A673 (cell line): ENCODE measurements at regions not wholly inside any gene's neighbourhood (a gene's known extent, or its start where the extent isn't known, plus 50 kb on each side); places are given as distances from the start of the nearest gene placed in this dataset.

Source experiments
- BruUV-seq: library from RNA; stranded (reverse); fragments of 400-500 nt; replicated peaks from 2 replicates; lab custom pipeline; 2021; lab: Mats Ljungman, UMichigan
- CTCF ChIA-PET: fragments of 300-600 bp; sonication (Branson Sonifier 250); formaldehyde crosslinking; loops from one replicate; lab custom pipeline; 2022; ENCODE audit warnings: antibody characterized with exemption; lab: Charles Lee
- POLR2A ChIA-PET: fragments of 300-600 bp; sonication (Branson Sonifier 250); formaldehyde crosslinking; loops from one replicate; lab custom pipeline; 2022; ENCODE audit warnings: antibody characterized with exemption; ENCODE audit not compliant: low non-redundant PET; lab: Charles Lee
- DNase-seq: peaks from one replicate; pipeline ENCODE4 v3.0.0-alpha.2; 2015; ENCODE audit warnings: low spot score
- H3K27ac ChIP-seq: fragments of 200-600 bp; sonication (generic); 2 replicates; pipeline ENCODE4 v1.5.1; 2016; ENCODE audit warnings: mixed run types, low read depth, mild to moderate bottlenecking, mixed read lengths, antibody characterized with exemption, low read length; ENCODE audit not compliant: poor library complexity, severe bottlenecking
- H3K27me3 ChIP-seq: fragments of 200-600 bp; sonication (generic); replicated peaks from 2 replicates; pipeline ENCODE4 v1.6.1; 2017; ENCODE audit warnings: mixed run types, low read depth, mild to moderate bottlenecking, mixed read lengths, antibody characterized with exemption, low read length; ENCODE audit not compliant: insufficient read depth, poor library complexity
- H3K36me3 ChIP-seq: fragments of 200-600 bp; sonication (generic); 2 replicates; pipeline ENCODE4 v1.6.1; 2016; ENCODE audit warnings: mixed run types, mild to moderate bottlenecking, mixed read lengths, antibody characterized with exemption, low read length; ENCODE audit not compliant: insufficient read depth, poor library complexity, severe bottlenecking
- H3K4me1 ChIP-seq: fragments of 200-600 bp; sonication (generic); 2 replicates; pipeline ENCODE4 v1.6.1; 2017; ENCODE audit warnings: mixed run types, mild to moderate bottlenecking, mixed read lengths, antibody characterized with exemption, low read length; ENCODE audit not compliant: insufficient read depth, poor library complexity, severe bottlenecking
- H3K4me3 ChIP-seq: fragments of 200-600 bp; sonication (generic); 2 replicates; pipeline ENCODE4 v1.5.1; 2016; ENCODE audit warnings: low read depth, mixed run types, mild to moderate bottlenecking, mixed read lengths, low read length; ENCODE audit not compliant: poor library complexity, severe bottlenecking
- H3K9me3 ChIP-seq: fragments of 200-600 bp; sonication (generic); 2 replicates; pipeline ENCODE4 v1.6.1; 2016; ENCODE audit warnings: mixed run types, low read depth, mild to moderate bottlenecking, mixed read lengths, antibody characterized with exemption, low read length; ENCODE audit not compliant: poor library complexity, severe bottlenecking
- CTCF ChIP-seq: fragments of 300-800, 200-600 bp; sonication (generic); conservative IDR thresholded peaks from 2 replicates; pipeline ENCODE4 v1.5.1; 2017; ENCODE audit warnings: low read depth, mild to moderate bottlenecking, antibody characterized with exemption, low read length, moderate library complexity, mixed read lengths
- EZH2 ChIP-seq: fragments of 200-600 bp; sonication (generic); IDR thresholded peaks from 2 replicates; pipeline ENCODE4 v1.6.1; 2017; ENCODE audit warnings: borderline replicate concordance, low read depth, mild to moderate bottlenecking, mixed read lengths, antibody characterized with exemption, low read length; ENCODE audit not compliant: poor library complexity, severe bottlenecking
- intact Hi-C: fragments of 100-400 bp; cut with micrococcal nuclease; formaldehyde crosslinking; loops from one replicate; pipeline ENCODE4 v1.10.0; 2022; ENCODE audit not compliant: unreplicated experiment

- Histone ChIP-seq H3K4me3 (no peak overlapping the region), H3K27ac (no peak overlapping the region), H3K36me3 (no peaks in the 10 kb centered on the region), H3K9me3 (no peaks in the 10 kb centered on the region), H3K27me3 (no peaks in the 10 kb centered on the region), H3K4me1 (no peaks in the 10 kb centered on the region)
- DNase-seq, result no peak
- TF ChIP-seq EZH2 (no peak), CTCF (no peak)
- intact Hi-C loops, result no loop called here
- no TSS peak for BruUV-seq
- ChIA-PET CTCF (no interaction called here), POLR2A (no interaction called here)
These were observed 218.9 kb downstream of the EPHA4 start for GRCh38 chr2:221353201-221353600.

- BruUV-seq, result no TSS peak
- H3K9me3 ChIP-seq, result no peaks in the 10 kb centered on the region
- no peak for TF ChIP-seq CTCF
- no peak for TF ChIP-seq EZH2
- no peak for DNase-seq
- ChIA-PET CTCF (no interaction called here), POLR2A (no interaction called here)
- H3K27ac ChIP-seq, result no peak overlapping the region
- no peaks in the 10 kb centered on the region for H3K4me1 ChIP-seq
- no peaks in the 10 kb centered on the region for H3K36me3 ChIP-seq
- H3K27me3 ChIP-seq, result no peaks in the 10 kb centered on the region
- intact Hi-C loops, result no loop called here
- H3K4me3 ChIP-seq, result no peak overlapping the region
These were observed 211.8 kb downstream of the EPHA4 start for GRCh38 chr2:221360312-221360711.

- DNase-seq, result no peak
These were observed 211.4 kb downstream of the EPHA4 start for GRCh38 chr2:221360742-221361141.

More at GRCh38 chr2:221360742-221361141, 211.4 kb downstream of the EPHA4 start:
- intact Hi-C loops, result no loop called here
- no peaks in the 10 kb centered on the region for H3K9me3 ChIP-seq
- CTCF ChIA-PET, result no interaction called here
- no peak overlapping the region for H3K27ac ChIP-seq
- BruUV-seq, result no TSS peak
- H3K4me1 ChIP-seq, result no peaks in the 10 kb centered on the region
- TF ChIP-seq EZH2 (no peak), CTCF (no peak)
- no peak overlapping the region for H3K4me3 ChIP-seq
- no peaks in the 10 kb centered on the region for H3K27me3 ChIP-seq
- no peaks in the 10 kb centered on the region for H3K36me3 ChIP-seq
- POLR2A ChIA-PET, result no interaction called here
